T-helper 1 cell treated with Interleukin-12 subunit alpha and Interleukin-12 subunit beta and Interleukin-4 antibody, amounts not matched to agents 30 μg/mL and 1 μg/mL, for 36 hours (primary cell): ENCODE measurements at regions not wholly inside any gene's neighbourhood (a gene's known extent, or its start where the extent isn't known, plus 50 kb on each side); places are given as distances from the start of the nearest gene placed in this dataset.

Source experiments
- H3K27ac Mint-ChIP-seq: one replicate; pipeline ENCODE4 v1.8.0; 2021; ENCODE audit warnings: mild to moderate bottlenecking, mixed read lengths
- H3K27me3 Mint-ChIP-seq: one replicate; pipeline ENCODE4 v1.8.0; 2021; ENCODE audit warnings: low read depth, mixed read lengths
- H3K36me3 Mint-ChIP-seq: one replicate; pipeline ENCODE4 v1.8.0; 2021; ENCODE audit warnings: low read depth, mixed read lengths
- H3K4me1 Mint-ChIP-seq: one replicate; pipeline ENCODE4 v1.8.0; 2021; ENCODE audit warnings: low read depth, mixed read lengths
- H3K4me3 Mint-ChIP-seq: one replicate; pipeline ENCODE4 v1.8.0; 2021; ENCODE audit warnings: mild to moderate bottlenecking, moderate library complexity, mixed read lengths
- H3K9me3 Mint-ChIP-seq: one replicate; pipeline ENCODE4 v1.8.0; 2021; ENCODE audit warnings: mixed read lengths

DNA sequence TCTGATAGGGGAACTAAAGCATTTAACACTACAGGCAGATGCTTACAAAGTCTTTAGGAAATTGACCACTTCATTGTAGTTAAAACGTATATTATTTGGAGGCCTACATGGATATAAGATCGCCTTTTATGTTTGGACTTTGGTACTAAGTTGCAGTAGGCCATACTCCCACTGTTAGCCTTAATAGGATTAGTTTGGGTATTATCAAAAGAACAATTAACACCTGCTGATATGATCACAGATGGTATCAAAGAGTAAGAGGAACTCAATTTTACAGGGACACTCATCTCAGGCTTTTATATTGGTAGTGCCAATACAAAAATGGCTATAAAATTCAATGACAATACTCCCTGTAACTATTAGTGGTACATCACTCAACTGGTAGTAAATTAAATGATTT lies 1183.0 kb downstream of the MAT2B start:
- H3K4me1 Mint-ChIP-seq, result no peaks in the 10 kb centered on the region
- no peaks in the 10 kb centered on the region for H3K27me3 Mint-ChIP-seq
- H3K36me3 Mint-ChIP-seq, result no peaks in the 10 kb centered on the region
- no peak overlapping the region for H3K4me3 Mint-ChIP-seq
- H3K9me3 Mint-ChIP-seq, result no peaks in the 10 kb centered on the region
- H3K27ac Mint-ChIP-seq, result no peak overlapping the region

DNA sequence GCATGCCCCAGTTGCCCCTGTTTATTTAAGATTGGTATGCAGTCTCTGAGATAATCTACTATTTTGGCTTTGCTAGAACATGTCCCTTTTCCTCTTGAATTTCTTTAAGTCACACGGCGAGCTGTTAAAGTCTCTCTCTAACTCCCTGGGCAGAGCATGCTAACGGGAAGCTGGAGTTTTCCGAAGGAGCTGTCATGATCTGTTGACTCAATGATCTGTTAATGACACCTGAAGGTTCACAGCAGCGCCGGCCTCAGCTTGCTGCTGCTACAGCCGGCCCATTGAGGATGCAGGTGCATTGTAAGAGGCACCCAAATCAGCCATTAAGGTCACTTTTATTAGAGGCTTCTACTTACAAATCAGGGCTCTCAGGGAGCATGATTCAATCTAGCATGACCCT lies 1203.4 kb downstream of the MAT2B start:
- Mint-ChIP-seq H3K4me1 (no peaks in the 10 kb centered on the region), H3K4me3 (no peak overlapping the region), H3K27ac (no peak overlapping the region), H3K27me3 (no peaks in the 10 kb centered on the region), H3K9me3 (no peaks in the 10 kb centered on the region), H3K36me3 (no peaks in the 10 kb centered on the region)

DNA sequence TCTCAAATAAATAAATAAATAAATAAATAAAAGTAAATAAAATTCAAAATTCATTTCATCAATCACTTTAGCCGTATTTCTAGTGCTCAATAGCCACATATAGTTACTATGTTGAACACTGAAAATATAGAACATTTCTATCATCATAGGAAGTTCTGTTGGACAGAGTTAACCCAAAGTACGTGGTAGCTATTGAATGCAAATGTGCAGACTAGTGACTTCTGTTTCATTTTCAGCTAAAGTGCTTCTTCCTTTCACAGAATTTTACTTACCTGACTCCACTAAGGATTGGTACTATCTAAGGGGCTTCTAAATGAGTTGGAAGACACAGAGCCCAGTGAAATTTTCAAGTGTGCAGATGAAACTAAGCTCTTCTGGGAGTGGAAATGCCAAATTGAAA lies 1208.3 kb downstream of the MAT2B start:
- no peaks in the 10 kb centered on the region for H3K9me3 Mint-ChIP-seq
- H3K4me1 Mint-ChIP-seq, result no peaks in the 10 kb centered on the region
- no peak overlapping the region for H3K4me3 Mint-ChIP-seq
- no peak overlapping the region for H3K27ac Mint-ChIP-seq
- no peaks in the 10 kb centered on the region for H3K27me3 Mint-ChIP-seq
- no peaks in the 10 kb centered on the region for H3K36me3 Mint-ChIP-seq

DNA sequence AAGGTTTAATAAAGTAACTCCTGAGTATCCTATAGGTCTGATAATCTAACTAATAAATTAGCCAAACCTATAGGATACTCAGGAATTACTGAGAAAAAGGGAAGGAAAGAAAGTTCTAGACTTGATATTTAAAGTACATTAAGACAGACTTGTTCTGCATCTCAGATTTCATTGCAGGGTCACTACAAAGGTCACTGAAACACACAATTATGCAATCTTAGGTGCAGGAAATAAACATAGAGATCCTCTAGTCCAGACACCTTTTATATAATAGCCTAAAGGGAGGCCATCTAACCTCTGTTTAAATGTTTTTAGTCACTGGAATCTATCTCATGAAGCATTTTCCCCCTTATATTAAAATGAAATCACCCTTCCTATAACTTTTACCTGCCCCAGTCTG lies 1215.7 kb downstream of the MAT2B start:
- Mint-ChIP-seq H3K27ac (no peak overlapping the region), H3K27me3 (no peaks in the 10 kb centered on the region), H3K36me3 (no peaks in the 10 kb centered on the region), H3K9me3 (peaks cover 3% of the 10 kb centered on the region), H3K4me3 (no peak overlapping the region), H3K4me1 (no peaks in the 10 kb centered on the region)

DNA sequence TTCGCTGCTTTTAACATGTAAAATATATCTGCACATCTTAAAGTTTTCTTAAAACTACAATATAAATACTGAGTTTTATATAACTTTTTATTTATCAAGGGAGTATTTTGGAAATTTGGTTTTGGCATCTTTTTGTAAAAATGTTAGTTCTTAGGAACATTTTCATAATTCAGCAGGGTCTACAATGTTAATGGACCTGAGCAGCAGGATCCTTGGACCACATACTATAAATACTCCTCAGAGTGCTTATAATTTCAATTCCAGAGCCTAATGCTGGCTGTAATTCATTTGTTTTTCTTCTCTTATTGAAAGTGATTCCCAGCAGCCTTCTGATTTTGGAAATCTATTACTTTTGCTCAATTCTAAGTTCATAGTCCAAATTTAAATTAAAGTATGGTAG lies 1216.2 kb downstream of the MAT2B start:
- Mint-ChIP-seq H3K36me3 (no peaks in the 10 kb centered on the region), H3K4me3 (no peak overlapping the region), H3K27ac (no peak overlapping the region), H3K4me1 (no peaks in the 10 kb centered on the region), H3K9me3 (peaks cover 3% of the 10 kb centered on the region), H3K27me3 (no peaks in the 10 kb centered on the region)

DNA sequence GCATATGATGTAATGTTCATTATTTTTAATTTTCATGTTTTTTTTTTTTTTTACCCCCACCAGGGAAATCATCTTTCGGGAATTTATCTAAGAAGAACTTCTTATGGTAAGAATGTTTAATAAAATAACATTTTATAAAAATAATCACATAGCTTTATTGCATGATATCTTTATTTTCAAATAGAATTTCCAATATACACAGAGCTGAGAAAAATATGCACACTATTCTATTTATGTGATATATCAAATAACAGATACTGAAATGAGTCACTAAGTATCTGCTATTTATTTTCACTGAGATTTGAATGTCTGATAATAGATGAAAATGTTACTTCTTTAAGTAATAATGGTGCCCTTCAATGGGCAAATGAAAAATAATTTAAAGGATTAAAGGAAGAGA lies 1217.3 kb downstream of the MAT2B start:
- no peaks in the 10 kb centered on the region for H3K4me1 Mint-ChIP-seq
- peaks cover 3% of the 10 kb centered on the region for H3K9me3 Mint-ChIP-seq
- no peak overlapping the region for H3K27ac Mint-ChIP-seq
- H3K36me3 Mint-ChIP-seq, result no peaks in the 10 kb centered on the region
- no peak overlapping the region for H3K4me3 Mint-ChIP-seq
- H3K27me3 Mint-ChIP-seq, result no peaks in the 10 kb centered on the region

- Mint-ChIP-seq H3K27me3 (no peaks in the 10 kb centered on the region), H3K27ac (no peak overlapping the region), H3K4me1 (no peaks in the 10 kb centered on the region), H3K36me3 (no peaks in the 10 kb centered on the region), H3K9me3 (no peaks in the 10 kb centered on the region), H3K4me3 (no peak overlapping the region)
Observed at GRCh38 chr5:164727012-164727411, 1221.6 kb downstream of the MAT2B start.

- no peak overlapping the region for H3K27ac Mint-ChIP-seq
- no peaks in the 10 kb centered on the region for H3K9me3 Mint-ChIP-seq
- H3K36me3 Mint-ChIP-seq, result no peaks in the 10 kb centered on the region
- no peaks in the 10 kb centered on the region for H3K4me1 Mint-ChIP-seq
- H3K27me3 Mint-ChIP-seq, result no peaks in the 10 kb centered on the region
- no peak overlapping the region for H3K4me3 Mint-ChIP-seq
Observed at GRCh38 chr5:164728733-164729132, 1223.3 kb downstream of the MAT2B start.

DNA sequence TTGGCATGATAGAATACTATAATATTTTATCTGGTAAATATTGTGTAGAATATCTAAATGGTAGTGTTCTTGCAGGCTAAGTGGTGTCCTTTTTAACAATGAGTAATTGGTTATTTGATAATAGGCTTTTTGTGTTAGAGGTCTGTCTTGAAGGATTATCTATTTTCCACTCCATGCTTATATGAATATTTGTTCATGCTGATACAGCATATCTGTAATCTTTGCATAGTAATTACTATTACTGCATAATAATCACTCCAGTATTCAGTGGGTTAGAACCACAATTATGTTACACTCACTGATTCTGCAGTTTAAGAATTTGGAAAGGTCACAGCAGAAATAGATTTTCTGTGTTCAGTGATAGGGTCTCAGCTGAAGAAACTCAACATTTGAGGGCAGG lies 1229.9 kb downstream of the MAT2B start:
- no peaks in the 10 kb centered on the region for H3K36me3 Mint-ChIP-seq
- no peaks in the 10 kb centered on the region for H3K27me3 Mint-ChIP-seq
- no peak overlapping the region for H3K27ac Mint-ChIP-seq
- no peaks in the 10 kb centered on the region for H3K4me1 Mint-ChIP-seq
- H3K9me3 Mint-ChIP-seq, result peaks cover 4% of the 10 kb centered on the region
- no peak overlapping the region for H3K4me3 Mint-ChIP-seq

DNA sequence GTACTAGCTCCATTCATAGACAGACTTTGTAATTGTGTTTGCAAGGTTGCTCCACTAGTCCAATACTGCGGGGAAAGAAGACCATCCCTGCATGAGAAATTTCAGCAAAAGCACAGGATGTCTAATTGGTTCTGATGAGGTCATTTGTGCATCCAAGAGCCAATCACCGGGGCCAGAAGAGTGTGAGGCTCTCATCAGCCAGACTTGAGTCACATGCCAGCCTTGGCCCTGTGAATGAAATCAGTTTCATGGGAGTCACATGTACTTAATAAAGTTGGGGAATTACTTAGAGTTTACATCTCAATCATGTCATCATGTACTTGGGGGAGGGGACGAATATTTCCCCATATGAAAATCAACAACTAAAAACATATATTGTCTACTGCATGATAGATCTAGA lies 1236.0 kb downstream of the MAT2B start:
- H3K27ac Mint-ChIP-seq, result no peak overlapping the region
- H3K4me3 Mint-ChIP-seq, result no peak overlapping the region
- peaks cover 3% of the 10 kb centered on the region for H3K4me1 Mint-ChIP-seq

GRCh38 chr5:164742025-164742424 lies 1236.6 kb downstream of the MAT2B start:
- Mint-ChIP-seq H3K36me3 (no peaks in the 10 kb centered on the region), H3K27me3 (no peaks in the 10 kb centered on the region), H3K4me1 (peaks cover 3% of the 10 kb centered on the region), H3K9me3 (peaks cover 4% of the 10 kb centered on the region), H3K4me3 (peak overlapping the region; percentile 63), H3K27ac (peak overlapping the region; percentile 69)

More for the DNA sequence above, 1236.0 kb downstream of the MAT2B start:
- peaks cover 4% of the 10 kb centered on the region for H3K9me3 Mint-ChIP-seq
- H3K36me3 Mint-ChIP-seq, result no peaks in the 10 kb centered on the region
- H3K27me3 Mint-ChIP-seq, result no peaks in the 10 kb centered on the region

GRCh38 chr5:164746723-164747122 lies 1241.3 kb downstream of the MAT2B start:
- H3K36me3 Mint-ChIP-seq, result no peaks in the 10 kb centered on the region
- H3K9me3 Mint-ChIP-seq, result no peaks in the 10 kb centered on the region
- H3K4me3 Mint-ChIP-seq, result no peak overlapping the region
- H3K4me1 Mint-ChIP-seq, result peaks cover 3% of the 10 kb centered on the region
- H3K27ac Mint-ChIP-seq, result no peak overlapping the region
- H3K27me3 Mint-ChIP-seq, result no peaks in the 10 kb centered on the region

GRCh38 chr5:164747371-164747770 lies 1242.0 kb downstream of the MAT2B start:
- Mint-ChIP-seq H3K4me3 (no peak overlapping the region), H3K27me3 (no peaks in the 10 kb centered on the region), H3K4me1 (no peaks in the 10 kb centered on the region), H3K27ac (no peak overlapping the region), H3K36me3 (no peaks in the 10 kb centered on the region), H3K9me3 (no peaks in the 10 kb centered on the region)

DNA sequence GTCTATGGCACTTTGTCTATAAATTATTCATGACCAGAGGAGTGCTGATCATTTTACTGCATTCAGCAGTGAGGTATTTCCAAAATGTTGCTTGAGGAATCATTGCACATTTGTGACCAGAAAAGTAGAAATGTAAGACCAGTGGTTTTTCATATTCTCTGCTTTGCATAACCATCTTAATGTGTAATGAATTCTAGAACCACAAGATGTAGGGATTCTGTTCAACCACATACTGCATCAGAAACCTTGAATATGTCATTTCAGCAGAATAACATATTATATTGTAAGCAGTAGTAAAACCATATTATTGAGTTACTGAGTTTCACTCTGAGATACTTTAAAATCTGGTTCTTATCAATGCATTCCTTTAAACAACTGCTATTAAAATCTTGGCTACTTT lies 1243.4 kb downstream of the MAT2B start:
- Mint-ChIP-seq H3K4me3 (no peak overlapping the region), H3K27me3 (no peaks in the 10 kb centered on the region), H3K36me3 (no peaks in the 10 kb centered on the region), H3K9me3 (no peaks in the 10 kb centered on the region), H3K27ac (no peak overlapping the region), H3K4me1 (no peaks in the 10 kb centered on the region)

GRCh38 chr5:164753434-164753833 lies 1248.0 kb downstream of the MAT2B start:
- no peaks in the 10 kb centered on the region for H3K36me3 Mint-ChIP-seq
- H3K4me1 Mint-ChIP-seq, result no peaks in the 10 kb centered on the region
- no peaks in the 10 kb centered on the region for H3K27me3 Mint-ChIP-seq
- H3K9me3 Mint-ChIP-seq, result no peaks in the 10 kb centered on the region
- H3K4me3 Mint-ChIP-seq, result no peak overlapping the region
- H3K27ac Mint-ChIP-seq, result no peak overlapping the region

- H3K27ac Mint-ChIP-seq, result no peak overlapping the region
- no peaks in the 10 kb centered on the region for H3K27me3 Mint-ChIP-seq
- peaks cover 4% of the 10 kb centered on the region for H3K9me3 Mint-ChIP-seq
- H3K4me3 Mint-ChIP-seq, result no peak overlapping the region
- H3K36me3 Mint-ChIP-seq, result no peaks in the 10 kb centered on the region
- no peaks in the 10 kb centered on the region for H3K4me1 Mint-ChIP-seq
Observed at GRCh38 chr5:164763206-164763605, 1257.8 kb downstream of the MAT2B start.
